ENCODE measurements at regions not wholly inside any gene's neighbourhood (a gene's known extent, or its start where the extent isn't known, plus 50 kb on each side); places are given as distances from the start of the nearest gene placed in this dataset.

DNA sequence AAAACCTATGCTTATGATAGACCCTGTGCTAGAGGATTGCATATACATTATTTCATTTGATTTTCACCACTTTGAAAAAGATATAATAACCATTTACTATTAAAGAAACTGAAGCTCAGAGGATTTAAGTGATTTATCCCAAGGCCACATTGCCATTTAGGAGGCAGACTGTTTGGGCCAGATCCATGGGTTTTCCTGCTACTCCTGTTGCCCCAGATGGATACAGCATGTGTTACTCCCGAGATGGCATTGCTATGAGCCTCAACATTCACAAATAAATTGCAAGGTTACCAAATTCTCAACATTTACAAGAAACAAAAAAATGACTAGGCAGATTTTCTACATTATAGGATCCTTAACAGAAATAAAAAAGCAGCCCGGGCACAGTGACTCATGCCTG is 322.1 kb upstream of the SOX9 start:
- H3K9ac ChIP-seq (ENCODE audit: low read length in 3 of 3) = no peak overlapping the region
- DNase-seq = no peak
- no peaks in the 10 kb centered on the region for H3K9me3 ChIP-seq (ENCODE audit: control insufficient read depth in 2 of 3, insufficient read depth in 1 of 3, low read length in 3 of 3)
- intact Hi-C loops (cut with DNase I) = no loop called here
- no peak overlapping the region for H3K4me3 ChIP-seq (ENCODE audit: low read length in 3 of 3)
- H3K27ac ChIP-seq (ENCODE audit: low read depth in 2 of 2, low read length in 2 of 2) = no peak overlapping the region
- no peak for FAIRE-seq
- H3K36me3 ChIP-seq (ENCODE audit: control insufficient read depth in 2 of 3, insufficient read depth in 3 of 3, low read length in 3 of 3) = no peaks in the 10 kb centered on the region
- TF ChIP-seq, protein P1, sequence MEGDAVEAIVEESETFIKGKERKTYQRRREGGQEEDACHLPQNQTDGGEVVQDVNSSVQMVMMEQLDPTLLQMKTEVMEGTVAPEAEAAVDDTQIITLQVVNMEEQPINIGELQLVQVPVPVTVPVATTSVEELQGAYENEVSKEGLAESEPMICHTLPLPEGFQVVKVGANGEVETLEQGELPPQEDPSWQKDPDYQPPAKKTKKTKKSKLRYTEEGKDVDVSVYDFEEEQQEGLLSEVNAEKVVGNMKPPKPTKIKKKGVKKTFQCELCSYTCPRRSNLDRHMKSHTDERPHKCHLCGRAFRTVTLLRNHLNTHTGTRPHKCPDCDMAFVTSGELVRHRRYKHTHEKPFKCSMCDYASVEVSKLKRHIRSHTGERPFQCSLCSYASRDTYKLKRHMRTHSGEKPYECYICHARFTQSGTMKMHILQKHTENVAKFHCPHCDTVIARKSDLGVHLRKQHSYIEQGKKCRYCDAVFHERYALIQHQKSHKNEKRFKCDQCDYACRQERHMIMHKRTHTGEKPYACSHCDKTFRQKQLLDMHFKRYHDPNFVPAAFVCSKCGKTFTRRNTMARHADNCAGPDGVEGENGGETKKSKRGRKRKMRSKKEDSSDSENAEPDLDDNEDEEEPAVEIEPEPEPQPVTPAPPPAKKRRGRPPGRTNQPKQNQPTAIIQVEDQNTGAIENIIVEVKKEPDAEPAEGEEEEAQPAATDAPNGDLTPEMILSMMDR (IDR thresholded peaks at IDR 0.05; ENCODE audit: borderline replicate concordance, extremely low read depth, insufficient read depth) = no peak
- H3K27me3 ChIP-seq (ENCODE audit: control insufficient read depth, insufficient read depth, low read length) = no peaks in the 10 kb centered on the region
- H3K4me1 ChIP-seq (ENCODE audit: control insufficient read depth in 2 of 3, insufficient read depth in 2 of 3, low read depth in 1 of 3, low read length in 3 of 3) = no peaks in the 10 kb centered on the region

DNA sequence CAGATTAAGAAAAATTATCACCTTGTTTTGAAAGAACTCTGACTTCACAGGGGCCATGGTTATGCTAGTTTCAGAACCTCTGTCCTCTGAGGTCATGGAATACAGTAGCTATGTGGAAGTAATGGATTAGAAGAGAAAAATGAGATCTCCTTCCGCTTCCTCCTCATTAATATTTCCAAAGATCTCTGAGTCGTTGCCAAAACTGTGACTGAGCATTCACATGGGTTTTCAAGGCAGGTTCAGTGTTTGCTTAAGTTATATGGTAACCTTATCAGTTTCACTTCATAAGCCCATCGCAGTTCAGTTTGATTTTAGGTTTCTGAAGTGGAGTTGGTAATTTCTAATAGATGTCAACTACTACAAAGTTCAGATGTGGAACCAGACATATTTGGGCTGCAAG is 321.2 kb upstream of the SOX9 start:
- FAIRE-seq = no peak
- no peak overlapping the region for H3K4me3 ChIP-seq (ENCODE audit: low read length in 3 of 3)
- TF ChIP-seq, protein P1 (IDR thresholded peaks at IDR 0.05; ENCODE audit: borderline replicate concordance, extremely low read depth, insufficient read depth) = no peak
- no peak overlapping the region for H3K27ac ChIP-seq (ENCODE audit: low read depth in 2 of 2, low read length in 2 of 2)
- no peaks in the 10 kb centered on the region for H3K27me3 ChIP-seq (ENCODE audit: control insufficient read depth, insufficient read depth, low read length)
- H3K4me1 ChIP-seq (ENCODE audit: control insufficient read depth in 2 of 3, insufficient read depth in 2 of 3, low read depth in 1 of 3, low read length in 3 of 3) = no peaks in the 10 kb centered on the region
- H3K36me3 ChIP-seq (ENCODE audit: control insufficient read depth in 2 of 3, insufficient read depth in 3 of 3, low read length in 3 of 3) = no peaks in the 10 kb centered on the region
- no peak overlapping the region for H3K9ac ChIP-seq (ENCODE audit: low read length in 3 of 3)
- H3K9me3 ChIP-seq (ENCODE audit: control insufficient read depth in 2 of 3, insufficient read depth in 1 of 3, low read length in 3 of 3) = no peaks in the 10 kb centered on the region
- intact Hi-C loops (cut with DNase I) = no loop called here
- DNase-seq = no peak

DNA sequence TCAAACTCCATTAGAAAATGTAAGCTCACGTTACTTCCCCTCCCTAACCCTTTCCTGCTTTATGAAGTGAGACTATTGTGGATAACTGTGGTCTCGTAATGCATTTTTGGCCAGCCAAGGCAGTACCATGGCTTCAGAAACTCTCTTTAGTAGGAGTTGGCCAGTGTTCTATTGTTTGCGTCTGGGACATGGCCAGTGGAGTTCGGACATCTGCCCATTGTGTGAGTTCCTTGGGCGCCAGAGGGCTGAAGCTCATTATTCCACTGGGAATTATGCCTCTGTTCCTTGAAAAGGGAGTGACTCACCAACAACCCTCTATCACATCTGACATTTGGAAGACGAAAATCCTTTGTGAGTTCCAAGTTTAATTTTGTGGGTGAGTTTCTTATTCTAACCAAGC is 319.5 kb upstream of the SOX9 start:
- no peaks in the 10 kb centered on the region for H3K27me3 ChIP-seq (ENCODE audit: control insufficient read depth, insufficient read depth, low read length)
- no peaks in the 10 kb centered on the region for H3K36me3 ChIP-seq (ENCODE audit: control insufficient read depth in 2 of 3, insufficient read depth in 3 of 3, low read length in 3 of 3)
- FAIRE-seq (no peak), DNase-seq (no peak)
- H3K4me1 ChIP-seq (ENCODE audit: control insufficient read depth in 2 of 3, insufficient read depth in 2 of 3, low read depth in 1 of 3, low read length in 3 of 3) = no peaks in the 10 kb centered on the region
- no peak overlapping the region for H3K27ac ChIP-seq (ENCODE audit: low read depth in 2 of 2, low read length in 2 of 2)
- no peak overlapping the region for H3K4me3 ChIP-seq (ENCODE audit: low read length in 3 of 3)
- no peaks in the 10 kb centered on the region for H3K9me3 ChIP-seq (ENCODE audit: control insufficient read depth in 2 of 3, insufficient read depth in 1 of 3, low read length in 3 of 3)
- intact Hi-C loops (cut with DNase I) = no loop called here
- TF ChIP-seq, protein P1 (IDR thresholded peaks at IDR 0.05; ENCODE audit: borderline replicate concordance, extremely low read depth, insufficient read depth) = no peak
- no peak overlapping the region for H3K9ac ChIP-seq (ENCODE audit: low read length in 3 of 3)

DNA sequence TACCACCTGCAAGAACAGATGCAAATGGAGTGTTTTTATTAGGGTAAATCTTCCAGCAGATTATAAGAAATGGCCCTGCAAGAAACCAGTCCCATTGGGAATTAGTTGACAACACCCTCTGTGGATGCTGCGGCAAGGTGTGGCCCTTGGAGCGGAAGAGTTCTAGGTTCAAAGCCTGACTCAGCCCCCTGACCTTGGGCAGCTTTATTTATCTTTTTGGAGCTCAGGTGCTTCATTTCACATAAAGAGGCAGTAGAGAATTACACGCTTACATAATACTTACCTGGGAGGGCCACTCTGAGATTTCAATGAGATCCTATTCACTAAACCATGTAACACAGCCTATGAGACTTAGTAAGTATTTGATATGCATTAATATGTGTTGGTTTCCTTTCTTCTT is 318.2 kb upstream of the SOX9 start:
- TF ChIP-seq, protein P1 (IDR thresholded peaks at IDR 0.05; ENCODE audit: borderline replicate concordance, extremely low read depth, insufficient read depth) = no peak
- H3K27ac ChIP-seq (ENCODE audit: low read depth in 2 of 2, low read length in 2 of 2) = no peak overlapping the region
- H3K4me3 ChIP-seq (ENCODE audit: low read length in 3 of 3) = no peak overlapping the region
- DNase-seq (no peak), FAIRE-seq (no peak)
- no peaks in the 10 kb centered on the region for H3K27me3 ChIP-seq (ENCODE audit: control insufficient read depth, insufficient read depth, low read length)
- H3K4me1 ChIP-seq (ENCODE audit: control insufficient read depth in 2 of 3, insufficient read depth in 2 of 3, low read depth in 1 of 3, low read length in 3 of 3) = no peaks in the 10 kb centered on the region
- no peaks in the 10 kb centered on the region for H3K9me3 ChIP-seq (ENCODE audit: control insufficient read depth in 2 of 3, insufficient read depth in 1 of 3, low read length in 3 of 3)
- intact Hi-C loops (cut with DNase I) = no loop called here
- H3K36me3 ChIP-seq (ENCODE audit: control insufficient read depth in 2 of 3, insufficient read depth in 3 of 3, low read length in 3 of 3) = no peaks in the 10 kb centered on the region
- H3K9ac ChIP-seq (ENCODE audit: low read length in 3 of 3) = no peak overlapping the region

All from kidney (tissue), 13 donors.